Glomerular visceral epithelial cell (primary cell): ENCODE measurements at regions not wholly inside any gene's neighbourhood (a gene's known extent, or its start where the extent isn't known, plus 50 kb on each side); places are given as distances from the start of the nearest gene placed in this dataset.

Source experiments
- DNase-seq: peaks from one replicate; pipeline ENCODE4 v3.0.0-alpha.2; 2016; ENCODE audit errors: extremely low spot score

GRCh38 chr1:29649189-29650040, 413.1 kb downstream of the PTPRU start:
- DNase-seq, result no peak

- no peak for DNase-seq
Measured at GRCh38 chr1:29648798-29649188, 412.5 kb downstream of the PTPRU start.

DNA sequence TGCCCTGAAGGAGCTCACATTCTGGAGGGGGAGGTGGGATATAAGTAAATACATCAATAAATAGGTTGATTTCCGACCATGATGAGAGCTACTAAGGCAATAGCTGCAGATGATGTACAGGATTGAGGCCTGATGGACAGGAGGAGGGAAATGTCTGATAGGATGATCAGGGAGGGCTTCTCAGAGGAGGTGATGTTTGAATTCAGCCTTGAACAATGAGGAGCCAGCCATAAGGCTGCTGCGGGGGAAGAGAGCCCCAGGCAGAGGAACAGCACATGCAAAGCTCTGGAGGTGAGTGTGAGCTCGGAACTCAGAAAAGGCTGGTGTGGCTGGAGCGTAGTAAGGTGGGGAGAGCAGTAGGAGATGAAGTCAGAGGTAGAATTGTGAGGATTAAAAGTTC, 411.7 kb downstream of the PTPRU start:
- no peak for DNase-seq

GRCh38 chr1:29647581-29647980, 411.3 kb downstream of the PTPRU start:
- DNase-seq, result no peak

GRCh38 chr1:29646161-29646775, 409.9 kb downstream of the PTPRU start:
- no peak for DNase-seq

DNA sequence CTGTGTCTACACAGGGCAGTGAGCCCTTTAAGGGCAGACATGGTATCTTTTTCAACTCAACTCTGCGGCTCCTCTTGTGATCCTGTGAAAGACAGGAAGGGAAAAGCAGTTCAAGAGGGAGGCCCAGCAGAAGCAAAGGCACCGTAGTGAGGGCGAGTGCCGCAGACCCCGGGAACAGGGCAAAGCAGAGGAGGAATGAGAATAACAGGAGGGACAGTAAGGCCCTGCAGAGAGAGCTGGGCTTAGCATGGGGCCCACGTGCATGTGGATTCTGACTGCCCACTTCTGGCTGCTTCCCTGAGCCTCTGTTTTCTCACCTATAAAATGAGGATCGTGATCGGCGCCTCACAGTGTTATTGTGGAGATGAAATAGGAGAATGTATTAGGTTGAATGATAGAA, 409.3 kb downstream of the PTPRU start:
- DNase-seq, result no peak

DNA sequence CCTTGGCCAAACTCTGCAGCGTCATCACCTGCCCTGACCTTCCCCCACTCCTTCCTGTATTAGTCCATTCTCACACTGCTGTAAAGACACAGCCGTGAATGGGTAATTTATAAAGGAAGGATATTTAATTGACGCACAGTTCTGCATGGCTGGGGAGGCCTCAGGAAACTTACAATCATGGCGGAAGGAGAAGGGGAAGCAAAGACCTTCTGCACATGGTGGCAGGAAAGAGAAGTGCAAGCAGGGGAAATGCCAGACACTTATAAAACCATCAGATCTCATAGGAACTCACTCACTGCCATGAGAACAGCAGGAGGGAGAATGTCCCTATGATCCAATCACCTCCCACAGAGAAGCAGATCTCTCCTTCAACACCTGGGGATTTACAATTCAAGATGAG, 408.5 kb downstream of the PTPRU start:
- DNase-seq, result no peak

- no peak for DNase-seq
Measured at GRCh38 chr1:29643838-29644440, 407.6 kb downstream of the PTPRU start.

DNA sequence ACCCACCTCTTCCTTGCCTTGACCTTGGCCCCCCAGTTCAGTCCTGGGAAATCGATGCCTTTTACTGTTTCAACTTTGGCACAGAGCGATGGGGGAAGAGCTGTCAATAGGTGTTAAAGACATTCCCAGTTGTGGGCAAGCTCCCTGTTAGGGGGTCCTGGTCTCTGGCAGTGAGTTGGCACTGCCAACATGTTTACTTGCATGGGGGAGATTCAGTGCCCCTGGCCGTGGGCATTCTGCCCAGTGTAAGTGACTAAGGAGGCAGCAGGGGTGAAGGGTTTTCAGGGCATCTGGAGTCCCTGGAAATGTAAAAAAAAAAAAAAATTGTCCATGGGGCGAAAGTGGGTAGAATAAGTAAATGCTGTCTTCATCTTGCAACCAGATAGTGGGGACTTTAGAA, 407.0 kb downstream of the PTPRU start:
- no peak for DNase-seq

GRCh38 chr1:29642519-29642918, 406.2 kb downstream of the PTPRU start:
- no peak for DNase-seq

DNA sequence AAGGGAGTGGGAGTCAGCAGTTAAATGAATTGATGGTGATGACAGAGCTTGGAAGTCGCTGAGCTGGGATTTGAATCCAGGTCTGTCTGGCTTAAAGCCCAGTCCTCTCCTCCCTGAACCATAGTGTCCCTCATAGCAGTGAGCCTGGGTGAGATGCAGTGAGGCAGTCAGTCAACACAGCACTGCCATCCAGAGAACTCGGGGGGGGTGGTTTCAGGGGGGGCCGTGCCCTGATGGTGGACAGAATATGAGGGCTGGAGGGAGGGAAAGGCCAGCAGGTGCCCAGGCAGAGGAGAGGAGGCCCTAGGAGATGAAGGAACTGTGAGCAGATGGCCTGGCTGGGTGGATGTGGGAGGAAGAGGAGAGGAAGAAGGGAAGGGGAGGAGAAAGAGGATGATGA, 405.6 kb downstream of the PTPRU start:
- no peak for DNase-seq

GRCh38 chr1:29640428-29640785, 404.1 kb downstream of the PTPRU start:
- no peak for DNase-seq

DNA sequence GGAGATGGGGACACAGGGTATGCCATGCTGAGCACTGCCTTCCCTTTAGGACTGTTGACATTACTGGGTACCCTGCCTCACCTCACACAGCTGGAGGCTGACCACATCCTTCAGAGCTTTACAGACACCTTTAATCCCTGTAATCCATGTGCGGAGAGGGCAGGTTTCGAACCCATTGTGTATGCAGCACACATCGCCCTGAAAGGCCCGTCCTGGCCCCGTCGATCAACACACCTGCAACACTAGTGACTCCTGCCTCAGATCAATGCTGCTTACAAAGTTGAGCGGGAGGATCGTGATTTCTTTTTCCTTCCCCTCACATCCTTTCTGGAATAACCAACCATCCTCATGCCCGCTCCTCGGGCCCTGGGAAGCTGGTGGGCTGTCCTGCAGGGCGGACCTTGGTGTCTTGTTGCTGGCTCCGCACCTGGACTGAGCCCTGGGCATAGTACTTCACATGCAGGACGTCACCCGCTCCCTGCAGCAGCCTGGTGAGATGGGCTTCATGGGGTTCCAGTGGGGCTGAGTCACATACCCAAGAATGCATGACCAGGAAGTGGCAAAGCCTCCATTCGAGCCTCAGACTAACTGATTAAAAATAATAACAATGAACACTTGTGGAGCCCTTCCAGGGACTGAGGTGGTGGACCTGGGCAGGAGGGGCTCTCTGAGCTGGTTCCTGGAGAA, 403.6 kb downstream of the PTPRU start:
- DNase-seq, result peak; percentile 97

GRCh38 chr1:29639156-29639736, 402.9 kb downstream of the PTPRU start:
- DNase-seq, result peak; percentile 43

DNA sequence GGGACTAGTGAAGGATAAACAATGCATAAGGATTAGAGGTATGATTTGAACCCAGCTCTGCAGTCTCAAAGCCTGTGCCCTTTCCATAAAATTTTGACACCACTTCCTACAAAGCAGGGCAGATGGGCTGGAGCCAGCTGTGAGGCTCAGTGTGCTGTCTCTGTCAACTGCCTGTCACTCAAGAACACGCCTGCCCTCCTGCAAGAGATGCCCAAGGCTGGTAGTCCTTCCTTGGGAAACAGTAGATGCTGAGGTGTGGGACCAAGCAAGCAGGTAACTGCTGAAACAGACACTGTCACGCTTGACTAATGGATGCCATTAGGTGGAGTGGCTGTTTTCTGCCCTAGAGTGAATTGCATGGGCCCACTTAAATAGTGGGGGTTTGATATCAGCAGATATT, 402.0 kb downstream of the PTPRU start:
- no peak for DNase-seq

DNA sequence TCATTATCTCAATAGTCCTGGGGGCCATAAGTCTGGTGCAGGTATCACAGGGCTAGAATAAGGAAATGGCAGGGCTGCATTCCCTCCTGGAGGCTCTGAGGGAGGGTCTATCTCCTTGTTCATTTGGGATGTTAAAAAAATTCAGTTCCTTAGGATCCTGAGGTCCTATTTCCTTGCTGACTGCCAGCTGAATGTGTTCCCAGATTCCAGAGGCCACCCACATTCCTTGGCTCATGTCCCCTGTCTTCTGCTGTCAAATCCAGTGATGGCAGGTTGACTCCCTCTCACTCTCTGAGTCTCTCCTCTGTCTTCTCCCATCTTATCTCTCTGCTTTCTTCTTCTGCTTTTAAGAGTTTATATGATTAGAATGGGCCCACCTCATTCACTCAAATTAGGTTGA, 400.6 kb downstream of the PTPRU start:
- DNase-seq, result no peak

DNA sequence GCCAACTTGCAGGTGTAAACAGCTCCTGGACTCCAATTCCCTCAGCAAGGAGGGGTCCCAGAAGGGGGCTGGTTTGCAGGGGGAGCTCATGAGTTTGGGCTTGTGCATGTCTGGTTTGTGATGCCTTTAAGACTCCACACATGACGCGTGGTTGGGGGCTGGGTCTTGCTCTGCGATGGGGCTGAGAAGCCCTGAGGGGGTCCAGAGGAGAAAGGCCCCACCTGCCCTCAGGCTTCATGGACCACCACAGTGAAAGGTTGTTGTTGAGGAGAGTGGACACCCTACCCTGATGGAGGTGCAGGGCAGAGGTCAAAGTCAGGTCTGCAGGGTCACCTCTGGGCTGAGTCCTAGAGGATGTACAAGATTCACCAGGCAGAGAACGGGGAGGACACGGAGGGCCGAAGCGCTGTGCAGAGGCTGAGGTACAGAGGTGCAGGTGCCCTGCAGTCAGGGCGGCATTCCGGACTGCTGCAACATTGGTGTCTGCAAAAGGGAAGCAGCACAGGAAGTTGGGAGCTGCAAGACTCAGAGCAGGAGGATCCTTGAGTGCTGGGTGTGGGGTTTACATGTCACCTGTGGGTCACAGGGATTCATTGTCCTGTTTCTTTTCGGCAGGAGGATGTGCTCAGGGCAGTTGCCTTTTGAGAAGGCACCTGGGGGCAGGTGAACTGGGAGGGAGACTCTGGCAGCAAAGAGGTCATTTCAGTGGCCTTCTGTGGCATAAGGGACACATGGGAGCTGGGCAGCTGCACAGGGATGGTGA, 399.4 kb downstream of the PTPRU start:
- DNase-seq, result no peak

DNA sequence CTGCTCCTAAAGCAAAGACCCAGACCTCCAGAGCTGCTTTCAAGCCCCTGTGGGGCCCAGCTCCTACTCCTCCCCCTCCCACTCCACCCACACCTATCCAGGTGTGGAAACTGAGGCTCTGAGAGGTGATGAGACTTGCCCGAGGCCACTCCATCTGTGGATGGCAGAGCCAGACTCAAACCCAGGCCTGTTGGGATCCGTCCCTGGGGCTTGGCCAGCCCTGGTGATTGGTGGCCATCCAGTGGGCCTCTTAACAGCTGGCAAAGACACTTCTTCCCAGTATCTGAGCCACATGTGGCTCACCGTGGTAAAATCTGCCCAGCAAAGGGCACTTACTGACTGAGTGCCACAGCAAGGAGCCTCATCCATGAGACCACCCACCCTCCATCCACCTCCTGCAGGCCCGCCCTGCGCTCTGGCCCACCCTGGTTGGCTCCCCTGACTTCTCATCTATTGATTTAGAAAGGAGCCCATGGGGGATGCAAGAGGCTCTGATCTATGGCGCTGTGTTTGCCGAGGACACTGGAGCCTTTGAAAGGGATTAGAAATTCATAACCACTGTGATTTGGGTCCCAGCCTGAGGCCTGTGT, 398.5 kb downstream of the PTPRU start:
- DNase-seq, result no peak

DNA sequence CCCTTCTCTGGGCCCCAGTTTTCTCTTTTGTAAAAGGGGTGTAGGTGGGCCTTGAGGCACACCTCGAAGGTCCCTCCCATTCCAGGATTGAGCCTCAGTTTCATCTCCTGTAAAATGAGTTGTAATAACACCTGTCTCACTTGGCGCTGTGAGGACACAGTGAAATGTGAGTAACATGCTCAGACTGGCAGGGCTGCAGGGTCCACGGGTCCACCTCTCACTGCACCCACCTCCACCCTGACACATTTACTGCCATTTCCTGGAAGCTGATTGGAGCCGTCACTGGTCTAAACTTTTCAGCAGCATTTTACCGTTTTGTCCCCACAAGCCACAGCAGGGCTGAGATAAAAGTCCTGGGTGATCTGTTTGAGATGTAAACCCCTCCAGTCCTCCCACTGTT, 398.0 kb downstream of the PTPRU start:
- no peak for DNase-seq

- no peak for DNase-seq
Measured at GRCh38 chr1:29633771-29634170, 397.4 kb downstream of the PTPRU start.
